ENCODE measurements at regions not wholly inside any gene's neighbourhood (a gene's known extent, or its start where the extent isn't known, plus 50 kb on each side); places are given as distances from the start of the nearest gene placed in this dataset.

- no peak for TF ChIP-seq EZH2 (IDR thresholded peaks at IDR 0.05; ENCODE audit: insufficient read depth, low read length)
- no peak for TF ChIP-seq CTCF (IDR thresholded peaks at IDR 0.05; ENCODE audit: insufficient read depth, low read depth, low read length)
Observed at GRCh38 chr20:23156170-23156841, 70.2 kb upstream of the CD93 start.
